ENCODE measurements at regions not wholly inside any gene's neighbourhood (a gene's known extent, or its start where the extent isn't known, plus 50 kb on each side); places are given as distances from the start of the nearest gene placed in this dataset.

DNA sequence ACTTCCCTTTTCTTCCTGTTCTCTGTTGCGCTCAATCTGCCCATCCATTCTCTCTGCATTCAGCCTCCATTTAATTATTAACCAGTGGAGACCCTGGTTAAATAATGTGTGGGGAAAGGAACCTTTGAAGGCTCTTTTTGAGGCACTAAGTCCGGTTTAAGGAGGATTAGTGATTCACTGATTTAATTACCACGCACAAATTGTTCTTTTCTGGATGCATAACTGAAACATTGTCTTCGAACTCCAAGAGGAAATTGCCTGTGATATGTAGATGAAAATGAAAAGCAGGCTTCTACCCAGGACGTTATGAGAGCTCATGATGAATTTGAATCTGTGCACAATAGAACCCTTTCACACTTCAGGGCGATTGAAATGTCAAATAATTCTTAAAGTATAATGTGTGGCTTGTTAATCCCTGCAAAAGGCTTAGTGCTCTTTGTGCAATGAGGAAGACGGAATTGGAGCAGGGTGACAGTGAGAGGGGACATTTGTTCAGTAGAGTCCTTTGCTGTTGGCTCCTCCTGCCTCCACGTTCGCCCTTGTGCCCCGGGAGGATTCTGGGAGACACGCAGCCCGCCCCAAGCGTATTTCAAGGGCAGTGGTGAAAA, 51.1 kb upstream of the ZNF236 start:
- no peak for DNase-seq

- no peak for DNase-seq
Measured at GRCh38 chr18:76767954-76768353, 54.4 kb upstream of the ZNF236 start.

GRCh38 chr18:76766429-76766828, 55.9 kb upstream of the ZNF236 start:
- DNase-seq: no peak

- no peak for DNase-seq
Measured at GRCh38 chr18:76765649-76766048, 56.7 kb upstream of the ZNF236 start.

DNA sequence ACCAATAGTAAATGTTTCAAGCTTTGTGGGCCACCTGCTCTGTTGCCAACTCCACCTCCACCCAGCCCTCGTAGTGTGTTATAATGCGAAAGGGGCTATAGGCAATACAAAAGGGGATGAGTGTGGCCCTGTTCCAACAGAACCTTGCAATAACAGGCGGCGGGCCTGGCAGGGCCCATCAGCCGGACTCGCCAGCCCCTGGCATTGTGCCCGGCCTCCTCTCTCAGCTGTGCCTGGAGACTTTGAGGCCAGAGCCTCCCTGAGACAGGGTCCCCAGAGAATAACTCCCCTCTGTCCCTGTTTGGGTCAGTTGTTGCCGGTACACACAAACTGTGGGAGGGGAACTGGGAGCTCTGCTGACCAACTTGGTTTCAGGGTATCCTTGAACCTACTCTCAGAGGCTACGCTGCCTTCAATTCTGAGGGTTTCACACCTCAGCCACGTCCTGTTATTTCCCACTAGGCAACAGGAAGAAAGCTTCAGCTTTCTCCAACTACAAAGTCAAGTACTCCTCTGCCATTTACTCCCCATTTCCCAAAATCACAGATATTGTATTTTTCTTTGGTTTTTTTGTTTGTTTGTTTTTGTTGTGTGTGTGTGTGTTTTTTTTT, 58.0 kb upstream of the ZNF236 start:
- DNase-seq: no peak

- DNase-seq: no peak
Measured at GRCh38 chr18:76759056-76759455, 63.3 kb upstream of the ZNF236 start.

DNA sequence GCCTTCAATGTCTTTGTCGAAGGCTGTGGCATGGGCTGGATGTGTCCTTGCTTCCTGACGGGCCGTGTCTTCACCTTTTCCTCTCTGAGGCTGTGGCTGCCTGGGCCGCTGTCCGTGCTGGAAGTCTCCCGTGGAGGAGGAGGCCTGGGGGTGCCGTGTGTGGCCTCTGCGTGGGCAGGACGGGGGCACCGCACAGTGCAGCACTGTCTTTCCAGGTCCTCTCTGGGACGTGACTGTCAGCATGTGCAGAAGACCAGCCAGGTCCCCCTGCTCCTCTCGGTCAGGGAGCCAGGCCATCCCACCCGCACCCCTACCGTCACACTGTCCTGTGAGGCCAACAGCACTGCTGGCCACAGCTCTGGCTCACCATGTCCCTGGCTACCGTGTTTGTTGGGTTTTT, 64.4 kb upstream of the ZNF236 start:
- DNase-seq: no peak

DNA sequence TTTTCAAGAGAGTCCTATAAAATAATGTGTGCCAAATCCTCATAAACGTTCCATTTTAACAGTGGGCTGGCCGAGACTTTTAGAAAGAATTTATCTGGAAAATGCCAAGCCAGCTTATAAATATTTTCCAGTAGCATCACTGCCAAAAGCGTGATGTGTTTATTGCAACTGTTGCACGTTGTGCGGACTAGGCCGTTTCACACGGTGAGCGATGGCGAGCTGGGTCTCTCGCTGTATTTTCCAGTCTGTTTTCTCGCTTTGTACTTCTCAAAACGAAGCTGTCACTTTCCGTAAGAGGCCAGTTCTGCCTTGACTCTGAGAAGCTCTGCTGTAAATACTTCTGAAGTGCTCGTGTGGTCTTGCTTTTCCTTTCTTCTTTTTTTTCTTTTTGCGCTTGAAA, 65.0 kb upstream of the ZNF236 start:
- DNase-seq: no peak

GRCh38 chr18:76756531-76757253, 65.7 kb upstream of the ZNF236 start:
- no peak for DNase-seq

GRCh38 chr18:76754351-76754750, 68.0 kb upstream of the ZNF236 start:
- DNase-seq: no peak

DNA sequence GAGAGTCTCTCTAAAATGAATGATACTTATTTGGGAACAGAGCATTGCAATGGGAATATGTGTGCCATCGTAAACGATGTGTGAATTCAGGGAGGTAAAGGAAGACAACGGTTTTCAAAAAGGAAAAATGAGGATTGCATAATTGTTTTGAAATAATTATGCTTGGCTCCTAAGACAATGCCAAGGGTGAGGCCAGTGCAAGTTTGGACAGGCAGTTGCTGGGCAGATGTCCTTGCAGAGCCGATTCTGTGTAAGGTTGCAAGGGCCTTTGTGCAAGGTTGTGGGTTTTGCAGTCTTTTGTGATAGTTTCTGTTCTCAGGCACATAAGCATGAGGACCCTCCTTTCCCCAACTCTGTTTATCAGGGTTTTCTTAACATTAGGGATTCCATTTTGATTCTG, 70.0 kb upstream of the ZNF236 start:
- DNase-seq: no peak

GRCh38 chr18:76750917-76751890, 71.2 kb upstream of the ZNF236 start:
- DNase-seq: no peak

GRCh38 chr18:76750269-76750668, 72.1 kb upstream of the ZNF236 start:
- DNase-seq: no peak

GRCh38 chr18:76747676-76748075, 74.7 kb upstream of the ZNF236 start:
- DNase-seq: no peak

GRCh38 chr18:76741346-76741745, 81.0 kb upstream of the ZNF236 start:
- DNase-seq: no peak

- DNase-seq: no peak
Measured at GRCh38 chr18:76736309-76736708, 86.0 kb upstream of the ZNF236 start.

- DNase-seq: no peak
Measured at GRCh38 chr18:76730901-76731300, 91.5 kb upstream of the ZNF236 start.

DNA sequence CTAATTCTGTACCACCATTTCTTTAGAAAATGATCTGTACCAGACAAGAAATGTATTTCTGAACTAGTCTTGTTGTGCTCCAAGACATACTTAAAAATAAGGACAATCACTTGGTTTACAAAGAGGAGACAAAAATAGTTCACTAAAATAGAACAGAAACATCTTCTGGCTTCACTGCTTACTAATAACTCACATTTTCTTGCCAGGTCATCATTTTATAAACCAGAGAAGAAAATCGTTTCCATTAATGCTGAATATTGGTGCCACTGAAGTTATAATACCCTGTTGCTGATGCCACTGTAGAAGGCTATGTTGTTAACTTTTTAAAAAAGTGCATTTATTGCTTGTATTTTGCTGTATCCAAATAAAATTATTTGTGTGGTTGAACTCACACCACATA, 94.8 kb upstream of the ZNF236 start:
- no peak for DNase-seq

GRCh38 chr18:76725445-76725844, 96.9 kb upstream of the ZNF236 start:
- DNase-seq: no peak

DNA sequence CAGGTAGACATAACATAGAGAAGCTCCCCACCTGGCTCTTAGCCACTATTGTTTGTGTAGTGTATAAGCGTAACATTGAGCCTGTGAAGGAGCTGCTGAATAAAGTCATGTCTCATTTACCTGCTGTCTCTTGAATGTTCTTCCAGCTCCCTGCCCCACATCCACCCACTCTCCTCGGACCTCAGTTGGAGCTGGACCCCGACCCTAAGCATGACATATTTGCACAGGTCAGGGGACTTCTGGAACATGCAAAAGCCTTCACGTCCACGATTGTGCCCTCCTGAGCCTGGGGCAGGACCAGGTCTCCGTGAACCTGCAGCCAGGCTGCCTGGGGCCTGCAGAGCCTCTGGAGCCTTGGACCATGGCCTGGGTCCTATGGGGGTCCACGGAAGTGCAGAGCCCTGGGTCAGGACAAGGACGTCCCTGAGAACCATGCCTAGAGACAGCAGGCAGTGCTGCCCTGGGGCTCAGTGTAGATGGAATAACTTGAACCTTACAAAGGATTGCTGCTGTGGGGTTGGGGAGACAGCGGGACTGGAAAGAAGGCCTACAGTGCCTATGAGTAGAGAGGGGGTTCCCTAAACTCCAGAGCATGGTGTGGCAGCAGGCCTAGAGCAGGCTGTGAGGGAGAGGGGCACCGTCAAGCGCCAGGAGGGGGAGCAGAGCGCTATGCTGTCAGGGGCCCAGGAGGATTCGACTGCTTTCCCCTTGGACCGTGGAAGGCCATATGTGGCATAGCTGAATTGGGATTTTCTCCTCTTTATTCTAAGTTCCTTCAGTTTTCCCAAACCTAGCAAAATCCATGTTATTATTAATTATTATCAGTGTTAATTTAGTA, 99.9 kb upstream of the ZNF236 start:
- no peak for DNase-seq

DNA sequence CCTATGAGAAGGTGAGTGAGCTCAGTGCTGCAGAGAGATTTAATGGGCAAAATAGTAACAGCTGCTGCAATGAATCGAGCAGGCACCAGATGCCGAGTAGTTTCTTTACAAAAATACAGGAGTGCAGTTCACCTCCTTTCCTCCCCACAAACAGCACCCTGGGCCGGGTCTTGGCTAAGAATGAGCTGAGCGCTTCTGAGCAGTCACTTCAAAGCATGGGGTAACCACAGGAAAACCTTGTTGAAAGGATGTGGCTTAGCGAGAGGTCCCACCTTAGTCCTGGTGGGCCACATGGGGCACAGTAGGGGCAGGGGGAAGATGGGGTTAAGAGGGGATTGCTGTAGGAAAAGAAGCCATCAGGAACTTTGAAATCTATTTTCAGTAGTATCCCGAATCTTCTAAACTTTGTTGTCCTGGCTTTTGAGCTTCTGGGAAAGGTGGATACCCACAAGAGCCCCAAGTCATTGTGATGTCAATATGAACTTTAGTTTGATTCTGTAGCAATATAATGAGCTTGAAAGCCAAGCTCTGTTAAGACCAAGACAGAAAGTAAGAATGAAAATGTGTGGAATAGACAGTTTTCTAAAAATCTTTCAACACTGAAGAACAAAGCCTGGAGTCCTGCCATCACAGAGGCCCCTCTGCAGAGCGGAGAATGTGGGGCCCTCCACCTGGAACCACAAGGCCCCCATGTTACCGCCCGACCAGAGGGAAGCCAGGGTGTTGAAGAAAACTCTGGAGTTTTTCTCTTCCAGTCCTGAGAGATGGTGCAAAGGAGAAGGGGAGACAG, 101.0 kb upstream of the ZNF236 start:
- peak; percentile 15 to 25 for DNase-seq

All from activated CD4-positive, alpha-beta T cell treated with anti-CD3 and anti-CD28 coated beads, Interleukin-2, amount 50 U/mL, for 4 hours (primary cell).